Left lung (tissue), 4 donors: ENCODE measurements at regions not wholly inside any gene's neighbourhood (a gene's known extent, or its start where the extent isn't known, plus 50 kb on each side); places are given as distances from the start of the nearest gene placed in this dataset.
A peak's percentile ranks its signal among the peaks of the same experiment; 100 is the strongest.

Experiments used
- ATAC-seq: fragments of 200-7000 bp; cut with Tn5 transposase; one replicate; pipeline ENCODE4 v1.9.1; 2020; ENCODE audit warnings: moderate library complexity
- DNase-seq, 4 donors: peaks; one replicate each; pipeline ENCODE4 v3.0.0-alpha.2; 2013 to 2020
- H3K27ac ChIP-seq, 2 donors: fragments of 200-600 bp; sonication (generic) in 1 of 2; one replicate each; pipeline versions ENCODE4 v1.5.0 to v1.8.0; 2020 to 2021
- H3K27me3 ChIP-seq, 2 donors: fragments of 200-600 bp; sonication (generic) in 1 of 2; one replicate each; pipeline versions ENCODE4 v1.5.0 to v1.8.0; 2020 to 2021
- H3K36me3 ChIP-seq, 2 donors: fragments of 200-600 bp; sonication (generic) in 1 of 2; one replicate each; pipeline versions ENCODE4 v1.5.0 to v1.8.0; 2020 to 2021
- H3K4me1 ChIP-seq, 2 donors: fragments of 200-600 bp; one replicate each; pipeline ENCODE4 v1.8.0; 2021
- H3K4me3 ChIP-seq, 2 donors: fragments of 200-600 bp; sonication (generic) in 1 of 2; one replicate each; pipeline versions ENCODE4 v1.5.0 to v1.8.0; 2020 to 2021; ENCODE audit warnings: mild to moderate bottlenecking in 1 of 2
- H3K9me3 ChIP-seq, 2 donors: fragments of 200-600 bp; sonication (generic) in 1 of 2; one replicate each; pipeline versions ENCODE4 v1.5.0 to v1.8.0; 2020 to 2021
- CTCF ChIP-seq, 2 donors: fragments of 200-600 bp; sonication (generic) in 1 of 2; IDR thresholded peaks; one replicate each; pipeline versions ENCODE4 v1.5.0 to v1.8.0; 2021; ENCODE audit warnings: antibody characterized with exemption in 2 of 2
- intact Hi-C, 2 donors: fragments of 100-400 bp; cut with DNase I; formaldehyde crosslinking; loops; one replicate each; pipeline versions ENCODE4 v1.11.2 to v1.14.2; 2022
- donor health status: DM: no; HTN: yes; CAD: no.
- donor health status: DM: no; HTN: no; CAD: no.

GRCh38 chr12:124635316-124635715 is 67.9 kb upstream of the NCOR2 start:
- H3K27ac ChIP-seq: no peak overlapping the region
- H3K27me3 ChIP-seq: no peaks in the 10 kb centered on the region
- no peaks in the 10 kb centered on the region for H3K36me3 ChIP-seq
- ATAC-seq: no peak
- no peak overlapping the region for H3K4me3 ChIP-seq
- no peak for TF ChIP-seq CTCF (IDR thresholded peaks at IDR 0.05)
- no peaks in the 10 kb centered on the region for H3K9me3 ChIP-seq
- intact Hi-C loops: no loop called here
- peaks cover 0 to 58% of the 10 kb centered on the region in 2 donors for H3K4me1 ChIP-seq
- DNase-seq: no peak

GRCh38 chr12:124633365-124634362 is 66.3 kb upstream of the NCOR2 start:
- DNase-seq (peak in 2 of 4 donors; percentile 41 to 65), ATAC-seq (peak; percentile 66)
- Histone ChIP-seq H3K4me3 (no peak overlapping the region), H3K36me3 (no peaks in the 10 kb centered on the region), H3K9me3 (no peaks in the 10 kb centered on the region), H3K27me3 (no peaks in the 10 kb centered on the region), H3K4me1 (peaks cover 0 to 43% of the 10 kb centered on the region in 2 donors), H3K27ac (peak overlapping the region in 1 of 2 donors; percentile 62)
- TF ChIP-seq CTCF (IDR thresholded peaks at IDR 0.05): no peak
- intact Hi-C loops: no loop called here

- no peaks in the 10 kb centered on the region for H3K36me3 ChIP-seq
These were observed 65.1 kb upstream of the NCOR2 start for GRCh38 chr12:124632519-124632984.

GRCh38 chr12:124631681-124632256 is 64.4 kb upstream of the NCOR2 start:
- intact Hi-C loops: no loop called here
- H3K36me3 ChIP-seq: no peaks in the 10 kb centered on the region
- DNase-seq (no peak), ATAC-seq (no peak)
- H3K27ac ChIP-seq: no peak overlapping the region
- no peaks in the 10 kb centered on the region for H3K9me3 ChIP-seq
- no peaks in the 10 kb centered on the region for H3K27me3 ChIP-seq
- TF ChIP-seq CTCF (IDR thresholded peaks at IDR 0.05): no peak
- no peak overlapping the region for H3K4me3 ChIP-seq
- peaks cover 5 to 49% of the 10 kb centered on the region in 2 donors for H3K4me1 ChIP-seq

More at GRCh38 chr12:124632519-124632984, 65.1 kb upstream of the NCOR2 start:
- Histone ChIP-seq H3K4me3 (no peak overlapping the region), H3K27me3 (no peaks in the 10 kb centered on the region), H3K4me1 (peaks cover 0 to 48% of the 10 kb centered on the region in 2 donors), H3K27ac (peak overlapping the region in 1 of 2 donors; percentile 33), H3K9me3 (no peaks in the 10 kb centered on the region)
- ATAC-seq (peak; percentile 57), DNase-seq (no peak)
- no peak for TF ChIP-seq CTCF (IDR thresholded peaks at IDR 0.05)
- intact Hi-C loops: no loop called here

DNA sequence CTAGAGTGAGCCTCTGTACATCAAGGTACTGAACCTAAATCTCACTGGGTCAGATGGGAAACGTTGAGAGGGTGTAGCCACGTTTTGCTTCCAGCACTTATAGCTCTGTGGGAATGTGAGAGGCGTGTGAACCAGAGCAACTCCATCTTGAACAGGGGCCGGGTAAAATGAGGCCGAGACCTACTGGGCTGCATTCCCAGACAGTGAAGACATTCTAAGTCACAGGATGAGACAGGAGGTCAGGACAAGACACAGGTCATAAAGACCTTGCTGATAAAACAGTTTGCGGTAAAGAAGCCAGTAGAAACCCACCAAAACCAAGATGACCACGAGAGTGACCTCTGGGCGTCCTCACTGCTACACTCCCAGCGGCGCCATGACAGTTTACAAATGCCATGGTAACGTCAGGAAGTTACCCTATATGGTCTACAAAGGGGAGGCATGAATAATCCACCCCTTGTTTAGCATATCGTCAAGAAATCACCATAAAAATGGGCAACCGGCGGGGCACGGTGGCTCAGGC is 63.4 kb upstream of the NCOR2 start:
- Histone ChIP-seq H3K27me3 (no peaks in the 10 kb centered on the region), H3K4me3 (no peak overlapping the region), H3K4me1 (peaks cover 9 to 50% of the 10 kb centered on the region in 2 donors), H3K9me3 (no peaks in the 10 kb centered on the region), H3K36me3 (no peaks in the 10 kb centered on the region), H3K27ac (no peak overlapping the region)
- DNase-seq (no peak), ATAC-seq (no peak)
- intact Hi-C loops: no loop called here
- no peak for TF ChIP-seq CTCF (IDR thresholded peaks at IDR 0.05)
